GM23338 (cell line): ENCODE measurements at regions not wholly inside any gene's neighbourhood (a gene's known extent, or its start where the extent isn't known, plus 50 kb on each side); places are given as distances from the start of the nearest gene placed in this dataset.

Experiments used
- ATAC-seq: fragments of 200-7000 bp; cut with Tn5 transposase; 3 replicates; pipeline ENCODE4 v1.9.1; 2020
- DNase-seq: peaks from one replicate; pipeline ENCODE4 v3.0.0-alpha.2; 2015; ENCODE audit warnings: low spot score
- H2AFZ ChIP-seq: fragments of 200-600 bp; sonication (generic); 2 replicates; pipeline ENCODE4 v1.8.0; 2016; ENCODE audit warnings: antibody characterized with exemption, mild to moderate bottlenecking, moderate library complexity
- H3F3A ChIP-seq: fragments of 200-600 bp; sonication (generic); replicated peaks from 2 replicates; pipeline ENCODE4 v1.8.0; 2017; ENCODE audit warnings: antibody characterized with exemption, mixed run types, low read depth
- H3K27ac ChIP-seq: fragments of 200-600 bp; sonication (generic); 2 replicates; pipeline ENCODE4 v1.6.1; 2016; ENCODE audit warnings: low read depth
- H3K27me3 ChIP-seq: fragments of 200-600 bp; sonication (generic); 2 replicates; pipeline ENCODE4 v1.8.0; 2016; ENCODE audit warnings: mild to moderate bottlenecking, mixed run types, moderate library complexity; ENCODE audit not compliant: insufficient read depth
- H3K36me3 ChIP-seq: fragments of 200-600 bp; sonication (generic); 2 replicates; pipeline ENCODE4 v1.8.0; 2016; ENCODE audit warnings: mild to moderate bottlenecking; ENCODE audit not compliant: insufficient read depth
- H3K4me1 ChIP-seq: fragments of 200-600 bp; sonication (generic); 2 replicates; pipeline ENCODE4 v1.8.0; 2016; ENCODE audit warnings: mild to moderate bottlenecking, moderate library complexity; ENCODE audit not compliant: insufficient read depth
- H3K4me2 ChIP-seq: fragments of 200-600 bp; sonication (generic); 2 replicates; pipeline ENCODE4 v1.7.1; 2017; ENCODE audit warnings: mixed run types
- H3K4me3 ChIP-seq: fragments of 200-600 bp; sonication (generic); 2 replicates; pipeline ENCODE4 v1.6.1; 2016; ENCODE audit warnings: mixed run types
- H3K79me2 ChIP-seq: fragments of 200-600 bp; sonication (generic); replicated peaks from 2 replicates; pipeline ENCODE4 v1.8.0; 2017; ENCODE audit warnings: mild to moderate bottlenecking; ENCODE audit not compliant: insufficient read depth
- H3K9me2 ChIP-seq: fragments of 200-600 bp; sonication (generic); 2 replicates; pipeline ENCODE4 v1.8.0; 2017; ENCODE audit not compliant: insufficient read depth
- H4K20me1 ChIP-seq: fragments of 200-600 bp; sonication (generic); replicated peaks from 2 replicates; pipeline ENCODE4 v1.8.0; 2017; ENCODE audit warnings: mild to moderate bottlenecking; ENCODE audit not compliant: insufficient read depth
- H3K27ac Mint-ChIP-seq: 2 replicates; pipeline ENCODE4 v1.8.0; 2020; ENCODE audit warnings: inconsistent platforms, mild to moderate bottlenecking, moderate library complexity, mixed read lengths
- H3K27me3 Mint-ChIP-seq: 3 replicates; pipeline ENCODE4 v1.8.0; 2022; ENCODE audit warnings: low read depth, mild to moderate bottlenecking, moderate library complexity, mixed read lengths, inconsistent platforms; ENCODE audit not compliant: insufficient read depth, poor library complexity
- H3K36me3 Mint-ChIP-seq: 3 replicates; pipeline ENCODE4 v1.8.0; 2021; ENCODE audit warnings: low read depth, mild to moderate bottlenecking, inconsistent platforms, moderate library complexity, mixed read lengths
- H3K4me1 Mint-ChIP-seq: 3 replicates; pipeline ENCODE4 v1.8.0; 2020; ENCODE audit warnings: mild to moderate bottlenecking, inconsistent platforms, mixed read lengths
- H3K4me3 Mint-ChIP-seq: 3 replicates; pipeline ENCODE4 v1.8.0; 2021; ENCODE audit warnings: moderate library complexity, mild to moderate bottlenecking, inconsistent platforms, mixed read lengths
- H3K9me3 Mint-ChIP-seq: 3 replicates; pipeline ENCODE4 v1.8.0; 2020; ENCODE audit warnings: moderate library complexity, mild to moderate bottlenecking, inconsistent platforms, mixed read lengths
- CREB1 ChIP-seq: fragments of 250-450 bp; sonication (Bioruptor Pico); IDR thresholded peaks from 2 replicates; pipeline ENCODE4 v1.5.0; 2020; ENCODE audit warnings: low read depth, mild to moderate bottlenecking, moderate library complexity
- CTCF ChIP-seq, 2 experiments: fragments of 200-600 bp in 1 of 2; sonication (generic) in 1 of 2; conservative IDR thresholded peaks; 2 replicates each; pipeline versions ENCODE4 v1.5.1 to v1.6.1; 2016 to 2017; ENCODE audit warnings: antibody characterized with exemption in 2 of 2, low read depth in 2 of 2, mild to moderate bottlenecking in 2 of 2, moderate library complexity in 1 of 2
- ETS1 ChIP-seq: IDR thresholded peaks from 2 replicates; pipeline ENCODE4 v1.6.1; 2016; ENCODE audit warnings: antibody characterized with exemption
- EZH2 ChIP-seq: fragments of 200-600 bp; sonication (generic); IDR thresholded peaks from one replicate; pipeline ENCODE4 v1.8.0; 2017; ENCODE audit warnings: antibody characterized with exemption, mild to moderate bottlenecking, low read depth; ENCODE audit not compliant: unreplicated experiment
- EZH2phosphoT487 ChIP-seq: fragments of 200-600 bp; sonication (generic); IDR thresholded peaks from one replicate; pipeline ENCODE4 v1.8.1; 2018; ENCODE audit warnings: antibody characterized with exemption; ENCODE audit not compliant: unreplicated experiment
- JUNB ChIP-seq: IDR thresholded peaks from one replicate; pipeline ENCODE4 v1.6.1; 2016; ENCODE audit warnings: antibody characterized with exemption; ENCODE audit not compliant: unreplicated experiment
- NANOG ChIP-seq: IDR thresholded peaks from 2 replicates; pipeline ENCODE4 v1.6.1; 2016; ENCODE audit warnings: antibody characterized with exemption, borderline replicate concordance
- POLR2AphosphoS5 ChIP-seq: IDR thresholded peaks from 2 replicates; pipeline ENCODE4 v1.6.1; 2016; ENCODE audit warnings: antibody characterized with exemption, low read depth
- REST ChIP-seq: IDR thresholded peaks from one replicate; pipeline ENCODE4 v1.6.1; 2018; ENCODE audit warnings: antibody characterized with exemption; ENCODE audit not compliant: unreplicated experiment
- STAT1 ChIP-seq: IDR thresholded peaks from one replicate; pipeline ENCODE4 v1.6.1; 2016; ENCODE audit warnings: antibody characterized with exemption; ENCODE audit not compliant: unreplicated experiment
- ZNF114 ChIP-seq: fragments of 250-450 bp; sonication (Bioruptor Pico); IDR thresholded peaks from 2 replicates; pipeline ENCODE4 v1.5.0; 2020; ENCODE audit warnings: mild to moderate bottlenecking, moderate library complexity
- ZNF331 ChIP-seq: fragments of 250-450 bp; sonication (Bioruptor Pico); IDR thresholded peaks from 2 replicates; pipeline ENCODE4 v1.5.0; 2020; ENCODE audit warnings: low read depth, mild to moderate bottlenecking, moderate library complexity

- no peaks in the 10 kb centered on the region for H3K36me3 Mint-ChIP-seq
- DNase-seq, result no peak
- Histone ChIP-seq H3K4me1 (0 out of 2 replicates have a peak, but pooled peaks cover 4% of the 10 kb centered on the region), H3K36me3 (no peaks in the 10 kb centered on the region), H3K27me3 (no peaks in the 10 kb centered on the region), H3K79me2 (no peaks in the 10 kb centered on the region), H3K27ac (no peak overlapping the region), H3K9me2 (no peaks in the 10 kb centered on the region), H4K20me1 (no peaks in the 10 kb centered on the region), H2AFZ (0 out of 2 replicates have a peak overlapping the region, but pooled peaks have one; percentile 23), H3K4me3 (no peak overlapping the region), H3F3A (no peaks in the 10 kb centered on the region), H3K4me2 (no peak overlapping the region)
- H3K27me3 Mint-ChIP-seq, result no peaks in the 10 kb centered on the region
- ATAC-seq, result no peak
- H3K9me3 Mint-ChIP-seq, result peaks cover 3% of the 10 kb centered on the region; the same call in 1 of the 3 replicates
- H3K27ac Mint-ChIP-seq, result no peak overlapping the region
- no peak overlapping the region for H3K4me3 Mint-ChIP-seq
- peaks cover 9% of the 10 kb centered on the region for H3K4me1 Mint-ChIP-seq
- TF ChIP-seq CREB1 (CRISPR knock-in tag), result no peak
- TF ChIP-seq JUNB, result no peak
- no peak for TF ChIP-seq STAT1
- TF ChIP-seq ZNF331, result no peak
- TF ChIP-seq EZH2, result no peak
- TF ChIP-seq ETS1, result no peak
- no peak for TF ChIP-seq NANOG
- no peak for TF ChIP-seq ZNF114 (CRISPR knock-in tag)
- no peak for TF ChIP-seq CTCF (conservative IDR thresholded peaks at IDR 0.05; ENCODE audit: low read depth in 2 of 2)
- TF ChIP-seq POLR2AphosphoS5, result no peak
- TF ChIP-seq EZH2phosphoT487, result no peak
- TF ChIP-seq REST, result no peak
These were observed 566.8 kb upstream of the B3GALT2 start for GRCh38 chr1:193753038-193753756.
